HUES6 (cell line): ENCODE measurements at regions not wholly inside any gene's neighbourhood (a gene's known extent, or its start where the extent isn't known, plus 50 kb on each side); places are given as distances from the start of the nearest gene placed in this dataset.

Experiments
- H3K27ac ChIP-seq: 2 replicates; pipeline ENCODE4 v1.7.0; 2013; ENCODE audit warnings: low read depth, mild to moderate bottlenecking, low read length, inconsistent platforms
- H3K27me3 ChIP-seq: 2 replicates; pipeline ENCODE4 v1.6.1; 2013; ENCODE audit warnings: low read length; ENCODE audit not compliant: control insufficient read depth, insufficient read depth
- H3K36me3 ChIP-seq: 2 replicates; pipeline ENCODE4 v1.6.1; 2013; ENCODE audit warnings: low read length; ENCODE audit not compliant: control insufficient read depth, insufficient read depth
- H3K4me1 ChIP-seq: 2 replicates; pipeline ENCODE4 v1.6.1; 2013; ENCODE audit warnings: low read length; ENCODE audit not compliant: control insufficient read depth, insufficient read depth
- H3K4me3 ChIP-seq: 2 replicates; pipeline ENCODE4 v1.5.1; 2013; ENCODE audit warnings: low read depth, low read length
- H3K9ac ChIP-seq: one replicate; pipeline ENCODE4 v1.6.1; 2013; ENCODE audit warnings: mild to moderate bottlenecking, low read length
- H3K9me3 ChIP-seq: 2 replicates; pipeline ENCODE4 v1.6.1; 2013; ENCODE audit warnings: low read depth, low read length; ENCODE audit not compliant: control insufficient read depth, insufficient read depth

GRCh38 chr12:113591480-113591974 is 119.9 kb upstream of the LHX5 start:
- H3K27me3 ChIP-seq = peaks cover 24% of the 10 kb centered on the region
- peak overlapping the region; percentile 34 for H3K9ac ChIP-seq
- peaks cover 4% of the 10 kb centered on the region; the same call in 1 of the 2 replicates for H3K9me3 ChIP-seq
- H3K4me1 ChIP-seq = peaks cover 27% of the 10 kb centered on the region
- H3K36me3 ChIP-seq = no peaks in the 10 kb centered on the region
- no peak overlapping the region for H3K27ac ChIP-seq
- H3K4me3 ChIP-seq = peak overlapping the region; percentile 49

- H3K36me3 ChIP-seq = no peaks in the 10 kb centered on the region
- no peaks in the 10 kb centered on the region for H3K9me3 ChIP-seq
- H3K27me3 ChIP-seq = peaks cover 30% of the 10 kb centered on the region
- H3K4me3 ChIP-seq = no peak overlapping the region
- H3K9ac ChIP-seq = no peak overlapping the region
- no peak overlapping the region for H3K27ac ChIP-seq
- H3K4me1 ChIP-seq = peaks cover 33% of the 10 kb centered on the region
Observed at GRCh38 chr12:113589437-113589836, 117.8 kb upstream of the LHX5 start.

DNA sequence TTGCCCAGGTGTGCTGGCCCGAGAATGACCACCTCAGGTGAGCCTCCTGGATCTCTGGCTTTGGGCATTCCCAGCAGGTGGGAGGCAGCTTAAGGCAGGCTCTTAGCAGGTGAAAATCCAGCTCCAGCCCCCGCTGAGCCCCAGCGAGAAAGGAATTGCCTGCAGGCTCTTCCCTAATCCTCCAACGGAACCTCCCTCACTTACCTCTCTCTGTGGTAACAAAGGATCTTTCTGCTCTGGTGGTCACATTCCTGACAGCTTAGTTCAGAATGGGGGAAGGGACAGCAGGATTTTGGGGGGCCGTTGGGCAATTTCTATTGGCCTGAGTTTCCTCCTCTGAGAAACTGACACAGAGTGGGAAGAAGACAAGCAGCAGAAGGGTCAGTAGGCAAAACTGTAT is 116.0 kb upstream of the LHX5 start:
- no peaks in the 10 kb centered on the region for H3K9me3 ChIP-seq
- H3K27ac ChIP-seq = peak overlapping the region; percentile 88
- no peaks in the 10 kb centered on the region for H3K36me3 ChIP-seq
- H3K9ac ChIP-seq = peak overlapping the region; percentile 78
- peaks cover 18% of the 10 kb centered on the region for H3K27me3 ChIP-seq
- peaks cover 38% of the 10 kb centered on the region for H3K4me1 ChIP-seq
- peak overlapping the region; percentile 16 for H3K4me3 ChIP-seq

GRCh38 chr12:113586461-113586860 is 114.8 kb upstream of the LHX5 start:
- no peak overlapping the region for H3K27ac ChIP-seq
- peaks cover 5% of the 10 kb centered on the region for H3K9me3 ChIP-seq
- peaks cover 40% of the 10 kb centered on the region for H3K4me1 ChIP-seq
- peaks cover 6% of the 10 kb centered on the region; the same call in 1 of the 2 replicates for H3K27me3 ChIP-seq
- no peaks in the 10 kb centered on the region for H3K36me3 ChIP-seq
- no peak overlapping the region for H3K9ac ChIP-seq
- H3K4me3 ChIP-seq = no peak overlapping the region

GRCh38 chr12:113582521-113583218 is 111.0 kb upstream of the LHX5 start:
- no peak overlapping the region for H3K9ac ChIP-seq
- peaks cover 28% of the 10 kb centered on the region for H3K4me1 ChIP-seq
- peaks cover 23% of the 10 kb centered on the region for H3K9me3 ChIP-seq
- H3K4me3 ChIP-seq = no peak overlapping the region
- H3K27ac ChIP-seq = no peak overlapping the region
- H3K36me3 ChIP-seq = no peaks in the 10 kb centered on the region
- H3K27me3 ChIP-seq = peaks cover 6% of the 10 kb centered on the region; the same call in 1 of the 2 replicates

GRCh38 chr12:113581342-113581741 is 109.7 kb upstream of the LHX5 start:
- H3K27me3 ChIP-seq = peaks cover 16% of the 10 kb centered on the region
- H3K9me3 ChIP-seq = peaks cover 23% of the 10 kb centered on the region
- H3K27ac ChIP-seq = no peak overlapping the region
- H3K4me3 ChIP-seq = no peak overlapping the region
- no peaks in the 10 kb centered on the region for H3K36me3 ChIP-seq
- peaks cover 20% of the 10 kb centered on the region for H3K4me1 ChIP-seq
- no peak overlapping the region for H3K9ac ChIP-seq

DNA sequence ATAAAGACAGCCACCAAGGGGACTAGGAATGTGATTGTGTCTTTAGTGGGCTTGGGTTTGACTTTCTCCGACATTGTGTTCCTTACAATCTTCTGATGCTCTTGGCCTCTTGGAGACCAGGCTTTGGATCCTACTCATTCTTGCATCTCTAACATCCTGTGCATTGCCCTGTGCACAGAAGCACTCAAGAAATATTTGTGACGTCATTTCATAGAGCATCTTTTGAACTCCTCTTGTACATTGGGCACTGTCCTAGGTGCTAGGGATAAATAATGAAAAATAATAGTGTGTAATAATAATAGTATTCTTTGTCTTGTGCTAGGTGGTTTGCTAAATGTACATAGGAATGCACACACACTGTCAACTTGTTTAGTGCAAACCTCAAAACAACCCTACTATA is 108.8 kb upstream of the LHX5 start:
- no peak overlapping the region for H3K9ac ChIP-seq
- no peak overlapping the region for H3K27ac ChIP-seq
- H3K36me3 ChIP-seq = no peaks in the 10 kb centered on the region
- peaks cover 23% of the 10 kb centered on the region for H3K9me3 ChIP-seq
- peaks cover 18% of the 10 kb centered on the region for H3K27me3 ChIP-seq
- H3K4me3 ChIP-seq = no peak overlapping the region
- H3K4me1 ChIP-seq = peaks cover 20% of the 10 kb centered on the region

GRCh38 chr12:113577464-113578129 is 105.9 kb upstream of the LHX5 start:
- no peak overlapping the region for H3K4me3 ChIP-seq
- peaks cover 23% of the 10 kb centered on the region for H3K9me3 ChIP-seq
- H3K4me1 ChIP-seq = peaks cover 14% of the 10 kb centered on the region
- no peak overlapping the region for H3K27ac ChIP-seq
- no peaks in the 10 kb centered on the region for H3K36me3 ChIP-seq
- peaks cover 27% of the 10 kb centered on the region for H3K27me3 ChIP-seq
- H3K9ac ChIP-seq = no peak overlapping the region

GRCh38 chr12:113575386-113575785 is 103.7 kb upstream of the LHX5 start:
- H3K27me3 ChIP-seq = peaks cover 27% of the 10 kb centered on the region
- no peak overlapping the region for H3K4me3 ChIP-seq
- peaks cover 8% of the 10 kb centered on the region; the same call in 1 of the 2 replicates for H3K4me1 ChIP-seq
- no peak overlapping the region for H3K27ac ChIP-seq
- H3K9ac ChIP-seq = no peak overlapping the region
- peaks cover 7% of the 10 kb centered on the region; the same call in 1 of the 2 replicates for H3K9me3 ChIP-seq
- no peaks in the 10 kb centered on the region for H3K36me3 ChIP-seq

- no peak overlapping the region for H3K27ac ChIP-seq
- H3K4me3 ChIP-seq = no peak overlapping the region
- no peaks in the 10 kb centered on the region for H3K9me3 ChIP-seq
- H3K36me3 ChIP-seq = no peaks in the 10 kb centered on the region
- H3K9ac ChIP-seq = no peak overlapping the region
- H3K27me3 ChIP-seq = peaks cover 31% of the 10 kb centered on the region
- peaks cover 8% of the 10 kb centered on the region; the same call in 1 of the 2 replicates for H3K4me1 ChIP-seq
Observed at GRCh38 chr12:113573148-113573547, 101.5 kb upstream of the LHX5 start.

DNA sequence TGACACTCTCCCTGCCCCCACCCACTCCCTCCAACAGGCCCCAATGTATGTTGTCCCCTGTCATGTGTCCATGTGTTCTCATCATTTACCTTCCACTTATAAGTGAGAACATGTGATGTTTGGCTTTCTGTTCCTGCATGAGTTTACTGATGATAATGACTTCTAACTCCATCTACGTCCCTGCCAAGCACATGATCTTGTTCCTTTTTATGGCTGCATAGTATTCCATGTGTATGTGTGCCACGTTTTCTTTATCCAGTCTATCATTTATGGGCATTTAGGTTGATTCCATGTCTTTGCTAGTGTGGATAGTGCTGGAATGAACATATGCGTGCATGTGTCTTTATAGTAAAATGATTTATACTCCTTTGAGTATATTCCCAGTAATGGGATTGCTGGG is 100.0 kb upstream of the LHX5 start:
- Histone ChIP-seq H3K4me1 (peaks cover 9% of the 10 kb centered on the region; the same call in 1 of the 2 replicates), H3K36me3 (no peaks in the 10 kb centered on the region), H3K27me3 (peaks cover 27% of the 10 kb centered on the region)

More for the DNA sequence above, 100.0 kb upstream of the LHX5 start:
- Histone ChIP-seq H3K27ac (no peak overlapping the region), H3K9me3 (no peaks in the 10 kb centered on the region), H3K9ac (no peak overlapping the region), H3K4me3 (no peak overlapping the region)
